T-helper 1 cell treated with Interleukin-12 subunit alpha and Interleukin-12 subunit beta and Interleukin-4 antibody, amounts not matched to agents 30 ng/mL and 1 ng/mL, for 36 hours (primary cell): ENCODE measurements at regions not wholly inside any gene's neighbourhood (a gene's known extent, or its start where the extent isn't known, plus 50 kb on each side); places are given as distances from the start of the nearest gene placed in this dataset.
"Not testable (repeated sequence)": the region's sequence is repeated elsewhere in the genome, so short reads cannot be mapped to it uniquely, and the experiment has no call there.

Experiments
- intact Hi-C: fragments of 100-400 bp; cut with micrococcal nuclease; formaldehyde crosslinking; loops from one replicate; pipeline ENCODE4 v1.15.1; 2024

DNA sequence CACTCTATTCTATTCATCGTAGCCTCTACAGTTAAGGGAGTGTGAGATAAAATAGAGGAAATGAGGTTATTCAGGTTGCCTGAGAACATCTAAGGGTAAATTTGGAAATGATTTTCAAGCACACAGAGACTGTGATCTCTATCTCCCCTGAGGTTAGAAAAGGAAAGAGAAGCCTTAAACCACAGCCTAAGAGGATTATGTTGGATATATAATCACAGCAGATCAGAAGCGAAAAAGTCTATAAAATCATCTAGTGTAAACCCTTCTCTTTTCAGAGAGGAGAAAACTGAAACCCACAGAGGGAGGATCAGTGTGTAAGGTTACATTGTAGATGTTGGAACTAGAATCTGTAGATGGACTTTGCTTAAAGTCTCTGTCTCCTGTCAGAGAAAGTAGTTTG is 90.6 kb upstream of the SEMA3E start:
- intact Hi-C loops, result no loop called here

DNA sequence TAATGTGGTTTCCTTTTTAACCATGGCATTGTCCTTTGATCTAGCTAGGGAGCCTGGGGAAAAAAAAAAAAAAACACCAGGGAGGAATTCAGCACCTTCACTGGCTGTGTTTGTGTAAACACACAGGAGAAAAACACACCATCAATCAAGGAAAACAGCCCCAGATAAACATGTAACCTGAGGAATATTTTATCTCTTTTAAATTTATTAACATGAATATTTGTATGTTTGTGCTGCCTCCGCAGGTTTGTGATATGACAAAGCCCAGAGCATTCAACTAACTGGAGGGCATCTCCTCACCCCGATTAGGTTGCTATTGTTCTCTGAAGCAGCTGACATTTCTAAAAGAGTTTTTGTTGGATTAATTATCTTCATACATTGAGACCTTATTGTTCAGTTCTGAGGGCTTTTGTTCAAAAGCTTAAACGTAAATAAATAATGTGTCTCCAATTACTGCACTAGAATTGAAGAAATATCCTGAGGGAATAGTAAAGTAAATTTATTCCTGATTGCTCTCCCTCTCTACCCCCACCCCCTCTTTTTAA is 89.4 kb upstream of the SEMA3E start:
- intact Hi-C loops, result no loop called here

DNA sequence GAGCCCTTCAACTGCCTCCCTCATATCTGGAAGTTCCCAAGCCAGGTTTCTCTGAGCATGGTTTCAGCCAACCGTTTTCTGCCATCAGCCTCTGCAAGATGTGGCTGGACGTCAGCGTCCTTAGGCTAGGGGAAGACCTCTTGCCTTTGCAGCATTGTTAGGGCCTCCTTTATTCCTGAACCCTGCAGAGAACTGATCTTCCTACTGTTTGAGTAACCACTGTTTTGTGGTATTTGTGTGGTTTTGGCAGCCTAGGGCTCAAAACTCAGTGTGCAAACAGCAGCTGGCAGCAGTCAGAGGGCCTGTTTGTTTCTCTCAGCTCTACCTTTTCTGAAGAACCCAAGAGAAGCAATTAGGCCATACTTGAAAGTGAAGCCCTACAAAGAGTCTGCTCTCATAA is 83.4 kb upstream of the SEMA3E start:
- intact Hi-C loops, result no loop called here

DNA sequence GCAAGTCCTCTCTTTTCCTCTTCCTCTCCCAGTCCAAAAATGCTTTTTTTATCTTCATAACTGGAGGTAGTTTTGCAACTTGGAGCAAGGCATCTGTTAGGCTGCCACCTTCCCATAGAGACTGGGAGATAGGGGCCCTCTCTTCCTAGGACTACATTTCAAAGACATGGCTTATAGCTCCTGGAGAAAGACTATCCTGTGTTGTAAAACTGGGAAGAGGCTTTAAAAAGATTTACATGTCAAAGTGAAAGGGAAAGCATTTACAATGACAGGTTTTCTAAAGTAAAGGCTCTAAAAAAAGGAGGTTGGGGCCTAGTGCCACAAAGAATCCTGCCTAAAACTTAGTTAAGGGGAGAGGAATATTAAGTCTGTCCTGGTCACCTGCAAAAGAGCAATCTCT is 82.2 kb upstream of the SEMA3E start:
- intact Hi-C loops, result no loop called here

DNA sequence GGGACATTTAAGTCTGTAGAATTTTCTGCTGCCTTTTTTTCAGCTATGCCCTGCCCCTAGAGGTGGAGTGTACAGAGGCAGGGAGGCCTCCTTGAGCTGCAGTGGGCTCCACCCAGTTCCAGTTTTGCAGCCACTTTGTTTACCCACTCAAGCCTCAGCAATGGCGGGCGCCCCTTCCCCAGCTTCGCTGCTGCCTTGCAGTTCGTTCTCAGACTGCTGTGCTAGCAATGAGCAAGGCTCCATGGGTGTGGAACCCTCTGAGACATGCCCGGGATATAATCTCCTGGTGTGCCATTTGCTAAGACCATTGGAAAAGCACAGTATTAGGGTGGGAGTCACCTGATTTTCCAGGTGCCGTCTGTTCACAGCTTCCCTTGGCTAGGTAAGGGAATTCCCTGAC is 68.0 kb upstream of the SEMA3E start:
- intact Hi-C loops, result not testable (repeated sequence)

DNA sequence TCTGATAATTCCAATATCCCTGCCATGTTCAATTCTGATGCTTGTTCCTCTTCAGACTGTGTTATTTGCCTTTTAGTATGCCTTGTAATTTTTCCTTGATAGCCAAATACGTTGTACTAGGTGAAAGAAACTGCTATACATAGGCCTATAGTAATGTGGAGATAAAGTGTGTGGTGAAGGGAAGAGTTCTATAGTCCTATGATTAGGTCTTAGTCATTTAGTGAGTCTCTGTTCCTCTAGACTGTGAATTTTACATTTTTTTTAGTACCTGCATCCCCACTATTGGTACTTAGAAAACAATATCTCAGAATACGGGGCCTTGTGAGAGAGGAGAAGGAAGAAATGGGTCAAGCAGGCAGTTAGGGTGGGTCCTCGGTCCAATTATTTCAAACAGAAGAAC is 59.6 kb upstream of the SEMA3E start:
- intact Hi-C loops, result no loop called here

DNA sequence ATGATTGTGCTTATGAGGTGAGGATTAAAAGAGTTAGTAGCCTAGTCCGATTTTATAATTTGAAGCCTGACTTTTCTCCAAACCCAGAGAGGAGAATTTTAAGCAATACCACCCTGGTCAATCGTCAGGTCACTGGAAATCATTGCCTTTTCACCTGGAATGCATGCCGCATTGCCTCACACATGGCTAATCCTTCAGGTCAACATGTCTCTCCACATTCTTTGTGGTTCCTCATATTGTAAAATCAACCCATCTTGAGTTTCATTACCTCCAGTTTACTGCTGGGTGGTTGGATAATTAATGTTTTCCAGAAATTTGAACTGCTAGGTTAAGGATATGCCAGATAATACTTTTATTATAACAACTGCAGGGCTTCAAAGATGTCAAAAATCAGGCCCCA is 55.6 kb upstream of the SEMA3E start:
- intact Hi-C loops, result no loop called here

DNA sequence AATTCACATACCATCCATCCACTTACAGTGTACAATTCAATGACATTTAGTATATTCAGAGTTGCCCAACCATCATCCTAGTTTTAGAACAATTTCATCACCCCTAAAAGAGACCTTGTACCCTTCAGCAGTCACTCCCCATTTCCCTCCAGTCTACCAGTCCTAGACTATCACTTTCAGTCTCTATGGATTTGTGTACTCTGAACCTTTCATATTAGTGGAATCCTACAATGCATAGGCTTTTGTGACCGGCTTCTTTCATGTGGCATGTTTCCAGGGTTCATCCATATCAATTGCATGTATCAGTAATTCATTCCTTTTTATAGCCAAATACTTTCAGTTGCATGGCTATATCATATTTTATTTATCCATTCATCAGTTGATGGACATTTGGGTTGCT is 53.5 kb upstream of the SEMA3E start:
- intact Hi-C loops, result no loop called here

DNA sequence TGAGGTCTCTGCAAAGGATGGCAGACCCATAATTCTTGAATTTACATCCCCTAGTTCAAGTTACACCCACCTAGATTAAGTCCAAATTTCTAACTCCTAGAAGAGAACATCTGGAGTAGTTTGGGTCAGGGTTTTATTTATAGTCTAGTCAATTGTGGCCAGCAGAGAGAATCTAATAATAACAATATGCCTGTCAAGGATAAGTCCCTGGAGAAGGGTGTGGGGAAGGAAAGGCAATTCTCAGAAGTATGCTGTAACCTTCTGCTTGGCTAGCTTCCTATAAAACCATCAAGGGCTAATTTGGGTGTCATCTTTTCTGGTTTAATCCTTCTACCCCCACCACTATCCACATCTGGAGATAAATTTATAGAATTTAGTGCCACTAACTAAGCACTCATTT is 52.8 kb upstream of the SEMA3E start:
- intact Hi-C loops, result no loop called here
